ENCODE measurements at regions not wholly inside any gene's neighbourhood (a gene's known extent, or its start where the extent isn't known, plus 50 kb on each side); places are given as distances from the start of the nearest gene placed in this dataset.

DNA sequence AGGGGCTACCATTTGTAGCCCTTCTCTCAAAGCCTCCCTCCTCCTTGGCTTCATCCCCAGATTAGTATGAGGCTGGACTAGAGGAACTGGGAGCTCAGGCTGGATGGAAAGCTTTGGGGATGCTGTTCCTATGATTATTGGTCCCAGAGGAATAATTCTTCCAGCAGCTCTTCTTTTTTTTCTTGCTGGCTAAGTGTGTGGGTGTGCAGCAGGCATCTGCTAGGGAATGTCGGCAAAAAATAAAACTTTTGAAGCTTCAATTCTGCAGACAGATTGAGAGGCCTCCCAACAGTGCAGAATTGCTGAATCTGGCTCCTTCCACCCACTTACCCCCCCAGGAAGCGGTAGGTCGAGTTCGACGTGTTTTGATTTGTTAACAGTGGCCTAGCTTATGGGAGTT, 138.5 kb upstream of the ANKRD28 start:
- no peak overlapping the region for H3K4ac ChIP-seq (ENCODE audit: low read depth, low read length)

More for the DNA sequence above, 138.5 kb upstream of the ANKRD28 start:
- no peak for TF ChIP-seq CTCF (conservative IDR thresholded peaks at IDR 0.05)
- Histone ChIP-seq H3K23ac (ENCODE audit: insufficient read length, low read depth, low read length) (no peak overlapping the region), H4K91ac (ENCODE audit: insufficient read length, low read depth, low read length) (no peak overlapping the region), H3K9ac (ENCODE audit: extremely low read depth, insufficient read length, low read length) (no peak overlapping the region), H3K4me1 (ENCODE audit: insufficient read depth, low read length) (no peaks in the 10 kb centered on the region), H2BK120ac (ENCODE audit: low read depth, low read length, poor library complexity, severe bottlenecking) (no peak overlapping the region), H3K27me3 (ENCODE audit: insufficient read depth, low read length) (no peaks in the 10 kb centered on the region), H2AK5ac (ENCODE audit: insufficient read length, low read length) (no peak overlapping the region), H3K27ac (ENCODE audit: insufficient read length, low read depth, low read length) (no peak overlapping the region), H2AFZ (ENCODE audit: low read length) (no peak overlapping the region), H2BK15ac (ENCODE audit: low read depth, low read length) (no peak overlapping the region; the same call in 1 of the 2 replicates), H2BK12ac (ENCODE audit: insufficient read length, low read depth, low read length) (no peak overlapping the region), H3K79me1 (ENCODE audit: insufficient read depth, low read depth, low read length, poor library complexity, severe bottlenecking) (no peaks in the 10 kb centered on the region), H2BK5ac (ENCODE audit: insufficient read length, low read length) (no peak overlapping the region), H3K56ac (ENCODE audit: insufficient read length, low read depth, low read length) (no peak overlapping the region), H2BK20ac (ENCODE audit: low read depth, low read length, poor library complexity, severe bottlenecking) (no peak overlapping the region), H3T11ph (ENCODE audit: low read length) (no peak overlapping the region), H3K4me2 (ENCODE audit: insufficient read depth, insufficient read length, low read length) (no peak overlapping the region), H4K8ac (replicated peaks; ENCODE audit: insufficient read length, low read depth, low read length) (no peak overlapping the region), H4K20me1 (ENCODE audit: control insufficient read depth, insufficient read depth, insufficient read length) (no peaks in the 10 kb centered on the region), H4K5ac (ENCODE audit: insufficient read length, low read depth, low read length) (no peak overlapping the region), H3K18ac (ENCODE audit: insufficient read length, low read depth, low read length) (no peak overlapping the region), H3K23me2 (ENCODE audit: insufficient read length, low read depth, low read length, poor library complexity, severe bottlenecking) (no peaks in the 10 kb centered on the region), H3K79me2 (ENCODE audit: insufficient read depth, low read length) (no peaks in the 10 kb centered on the region), H3K9me3 (ENCODE audit: control insufficient read depth, low read depth, low read length) (no peaks in the 10 kb centered on the region), H3K14ac (ENCODE audit: insufficient read depth, low read length) (no peak overlapping the region)
- no CpG with 5 or more reads among the region's 5 CpGs for WGBS (ENCODE audit: extremely low coverage, insufficient read length, low lambda C conversion rate)
- DNase-seq, result no peak
- Mint-ChIP-seq H3K9me3 (peaks cover 4 to 6% of the 10 kb centered on the region in 2 experiments; a peak in 4 of 5 replicates), H3K36me3 (ENCODE audit: insufficient read depth in 1 of 3, low read depth in 3 of 3) (peaks cover 0 to 8% (median 6%) of the 10 kb centered on the region in 3 experiments; a peak in 3 of 7 replicates), H3K4me1 (0 out of 4 replicates have a peak, but pooled peaks cover 0 to 2% of the 10 kb centered on the region in 2 experiments), H3K27ac (no peak overlapping the region), H3K4me3 (no peak overlapping the region), H3K27me3 (ENCODE audit: low read depth) (no peaks in the 10 kb centered on the region; the same call in 1 of the 2 replicates)
